Stromal cell of bone marrow (primary cell): ENCODE measurements at regions not wholly inside any gene's neighbourhood (a gene's known extent, or its start where the extent isn't known, plus 50 kb on each side); places are given as distances from the start of the nearest gene placed in this dataset.
"Not testable (repeated sequence)": the region's sequence is repeated elsewhere in the genome, so short reads cannot be mapped to it uniquely, and the experiment has no call there.

Experiments used
- DNase-seq: peaks from one replicate; pipeline ENCODE4 v3.0.0-alpha.2; 2012; ENCODE audit warnings: low read depth

- DNase-seq = no peak
Measured at GRCh38 chr5:15383469-15383868, 116.5 kb upstream of the FBXL7 start.

GRCh38 chr5:15383021-15383420 lies 117.0 kb upstream of the FBXL7 start:
- no peak for DNase-seq

GRCh38 chr5:15377573-15378340 lies 122.2 kb upstream of the FBXL7 start:
- no peak for DNase-seq

- DNase-seq = no peak
Measured at GRCh38 chr5:15376803-15377202, 123.2 kb upstream of the FBXL7 start.

- no peak for DNase-seq
Measured at GRCh38 chr5:15376088-15376487, 123.9 kb upstream of the FBXL7 start.

- no peak for DNase-seq
Measured at GRCh38 chr5:15375559-15375958, 124.4 kb upstream of the FBXL7 start.

- no peak for DNase-seq
Measured at GRCh38 chr5:15374886-15375285, 125.1 kb upstream of the FBXL7 start.

- no peak for DNase-seq
Measured at GRCh38 chr5:15373151-15373550, 126.8 kb upstream of the FBXL7 start.

- no peak for DNase-seq
Measured at GRCh38 chr5:15371184-15371583, 128.8 kb upstream of the FBXL7 start.

GRCh38 chr5:15368835-15369234 lies 131.1 kb upstream of the FBXL7 start:
- no peak for DNase-seq

- DNase-seq = no peak
Measured at GRCh38 chr5:15367489-15367888, 132.5 kb upstream of the FBXL7 start.

GRCh38 chr5:15366676-15367391 lies 133.1 kb upstream of the FBXL7 start:
- no peak for DNase-seq

- DNase-seq = peak; percentile 6
Measured at GRCh38 chr5:15365070-15365469, 134.9 kb upstream of the FBXL7 start.

GRCh38 chr5:15363601-15364000 lies 136.4 kb upstream of the FBXL7 start:
- DNase-seq = no peak

GRCh38 chr5:15357092-15357453 lies 142.9 kb upstream of the FBXL7 start:
- not testable (repeated sequence) for DNase-seq

- not testable (repeated sequence) for DNase-seq
Measured at GRCh38 chr5:15356308-15357091, 143.5 kb upstream of the FBXL7 start.

- no peak for DNase-seq
Measured at GRCh38 chr5:15354021-15354420, 146.0 kb upstream of the FBXL7 start.

- no peak for DNase-seq
Measured at GRCh38 chr5:15353086-15353645, 146.8 kb upstream of the FBXL7 start.

- no peak for DNase-seq
Measured at GRCh38 chr5:15350614-15351013, 149.4 kb upstream of the FBXL7 start.

GRCh38 chr5:15346738-15347137 lies 153.2 kb upstream of the FBXL7 start:
- DNase-seq = no peak

GRCh38 chr5:15344954-15345353 lies 155.0 kb upstream of the FBXL7 start:
- DNase-seq = no peak

- no peak for DNase-seq
Measured at GRCh38 chr5:15338546-15338945, 161.4 kb upstream of the FBXL7 start.
